HUES64 (cell line): ENCODE measurements at regions not wholly inside any gene's neighbourhood (a gene's known extent, or its start where the extent isn't known, plus 50 kb on each side); places are given as distances from the start of the nearest gene placed in this dataset.
"Not testable (repeated sequence)": the region's sequence is repeated elsewhere in the genome, so short reads cannot be mapped to it uniquely, and the experiment has no call there.

ENCODE experiments used
- H3K27ac ChIP-seq: 2 replicates; pipeline ENCODE4 v1.7.0; 2013; ENCODE audit warnings: low read depth, low read length, inconsistent platforms
- H3K27me3 ChIP-seq: 2 replicates; pipeline ENCODE4 v1.6.1; 2013; ENCODE audit warnings: mild to moderate bottlenecking, low read length; ENCODE audit not compliant: insufficient read depth
- H3K36me3 ChIP-seq: 2 replicates; pipeline ENCODE4 v1.6.1; 2013; ENCODE audit warnings: mild to moderate bottlenecking, low read length; ENCODE audit not compliant: insufficient read depth
- H3K4me1 ChIP-seq: 2 replicates; pipeline ENCODE4 v1.6.1; 2013; ENCODE audit warnings: mild to moderate bottlenecking, low read length, moderate library complexity; ENCODE audit not compliant: insufficient read depth
- H3K4me3 ChIP-seq: 2 replicates; pipeline ENCODE4 v1.5.1; 2013; ENCODE audit warnings: mild to moderate bottlenecking, low read length, moderate library complexity
- H3K9ac ChIP-seq: 2 replicates; pipeline ENCODE4 v1.6.1; 2013; ENCODE audit warnings: mild to moderate bottlenecking, low read depth, low read length
- H3K9me3 ChIP-seq: 2 replicates; pipeline ENCODE4 v1.6.1; 2013; ENCODE audit warnings: low read depth, low read length; ENCODE audit not compliant: insufficient read depth
- WGBS: fragments of 150-250, 120-280 bp; methylation state at CpG from one replicate; pipeline ENCODE4 v1.1.7; 2013; ENCODE audit warnings: missing lambda C conversion rate; 5-methylcytosine and 5-hydroxymethylcytosine counted together

GRCh38 chr12:17595111-17595510 lies 494.9 kb downstream of the RERGL start:
- 96% methylated on average over 3 of the region's 3 CpGs for WGBS
- H3K27me3 ChIP-seq, result no peaks in the 10 kb centered on the region
- H3K9ac ChIP-seq, result no peak overlapping the region
- no peaks in the 10 kb centered on the region for H3K9me3 ChIP-seq
- H3K36me3 ChIP-seq, result no peaks in the 10 kb centered on the region
- H3K4me3 ChIP-seq, result no peak overlapping the region
- H3K27ac ChIP-seq, result no peak overlapping the region
- H3K4me1 ChIP-seq, result no peaks in the 10 kb centered on the region

DNA sequence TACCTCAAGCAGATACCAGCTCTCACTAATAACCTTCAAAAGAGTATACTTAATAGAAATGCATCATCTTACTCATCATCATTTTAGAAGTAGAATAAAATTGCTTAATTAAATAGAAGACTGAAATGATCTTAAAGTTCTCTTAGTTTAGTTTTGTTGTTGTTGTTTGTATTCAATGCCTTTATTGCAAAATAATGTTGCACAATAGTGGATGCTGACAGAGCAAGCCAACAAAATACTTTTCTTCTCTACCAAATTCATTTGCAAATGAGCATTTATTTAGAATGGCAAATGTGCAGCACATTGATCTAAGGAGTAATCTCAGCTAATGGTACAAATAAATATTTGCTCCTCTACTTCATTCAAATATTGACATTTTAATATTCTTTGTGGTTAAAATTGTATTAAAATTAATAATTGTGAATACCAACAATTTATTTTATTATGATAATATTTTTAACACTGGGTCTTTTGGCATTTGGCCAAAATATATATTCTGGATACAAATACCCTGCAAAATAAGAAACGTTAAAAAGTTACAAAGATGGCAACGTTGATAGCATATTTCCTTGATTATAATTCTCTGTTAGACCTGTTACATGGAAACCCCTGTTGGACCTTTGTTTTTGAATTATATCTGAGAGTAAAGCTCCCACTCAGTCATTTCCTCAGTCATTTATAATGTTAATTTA lies 496.1 kb downstream of the RERGL start:
- Histone ChIP-seq H3K4me3 (no peak overlapping the region), H3K9ac (no peak overlapping the region), H3K9me3 (no peaks in the 10 kb centered on the region), H3K27me3 (no peaks in the 10 kb centered on the region), H3K36me3 (no peaks in the 10 kb centered on the region), H3K27ac (no peak overlapping the region), H3K4me1 (no peaks in the 10 kb centered on the region)
- WGBS, result 88% methylated on average over 2 of the region's 2 CpGs

DNA sequence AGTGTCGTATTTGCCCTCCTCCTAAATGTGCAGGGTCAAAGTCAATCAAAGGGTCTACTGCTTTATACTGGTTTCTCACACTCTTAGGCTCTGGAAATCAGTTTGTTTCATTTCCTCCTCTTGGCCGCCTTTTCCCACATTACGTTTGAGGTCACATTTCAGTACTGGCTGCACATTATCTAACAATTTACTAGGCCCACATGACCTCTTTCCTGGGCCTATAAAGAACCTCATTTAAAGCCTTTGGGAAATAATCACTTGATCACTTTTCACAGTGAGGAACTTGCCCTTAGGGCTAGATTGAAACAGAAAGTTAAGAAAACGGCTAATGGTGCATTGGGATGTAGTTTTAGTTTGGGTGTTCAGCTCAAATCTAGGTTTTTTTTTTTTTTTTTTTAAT lies 497.5 kb downstream of the RERGL start:
- Histone ChIP-seq H3K9ac (no peak overlapping the region), H3K36me3 (no peaks in the 10 kb centered on the region), H3K27ac (no peak overlapping the region), H3K4me3 (no peak overlapping the region), H3K9me3 (no peaks in the 10 kb centered on the region), H3K4me1 (no peaks in the 10 kb centered on the region), H3K27me3 (no peaks in the 10 kb centered on the region)
- WGBS, result 95% methylated on average over 4 of the region's 4 CpGs

- H3K9me3 ChIP-seq, result no peaks in the 10 kb centered on the region
- H3K27ac ChIP-seq, result no peak overlapping the region
- H3K4me1 ChIP-seq, result no peaks in the 10 kb centered on the region
- no peaks in the 10 kb centered on the region for H3K27me3 ChIP-seq
- no peak overlapping the region for H3K9ac ChIP-seq
- WGBS, result 100% methylated on average over 3 of the region's 4 CpGs
- H3K36me3 ChIP-seq, result no peaks in the 10 kb centered on the region
- H3K4me3 ChIP-seq, result no peak overlapping the region
These were observed 498.9 kb downstream of the RERGL start for GRCh38 chr12:17591005-17591681.

DNA sequence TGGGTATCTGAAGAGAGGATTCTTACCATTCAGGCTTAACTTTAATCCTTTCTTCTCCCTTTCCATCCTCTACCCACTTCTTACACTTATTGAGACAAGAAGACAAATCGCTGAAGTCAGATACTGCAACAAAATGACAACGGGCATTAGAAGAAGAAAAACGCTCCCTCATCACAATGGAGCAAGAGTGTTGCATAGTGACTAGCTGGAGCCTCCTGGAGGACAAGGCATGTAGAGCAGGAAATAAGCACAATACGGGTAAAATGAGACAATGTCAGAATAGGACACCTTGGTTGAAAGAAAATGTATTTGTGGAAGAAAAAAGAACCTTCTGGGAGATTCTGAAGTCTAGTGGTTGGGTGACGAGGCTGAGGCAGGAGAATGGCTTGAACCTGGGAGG lies 501.0 kb downstream of the RERGL start:
- no peak overlapping the region for H3K9ac ChIP-seq
- H3K4me3 ChIP-seq, result no peak overlapping the region
- no peaks in the 10 kb centered on the region for H3K4me1 ChIP-seq
- H3K27ac ChIP-seq, result no peak overlapping the region
- H3K36me3 ChIP-seq, result no peaks in the 10 kb centered on the region
- WGBS, result 76% methylated on average over 5 of the region's 5 CpGs
- H3K9me3 ChIP-seq, result no peaks in the 10 kb centered on the region
- no peaks in the 10 kb centered on the region for H3K27me3 ChIP-seq

- Histone ChIP-seq H3K36me3 (no peaks in the 10 kb centered on the region), H3K4me3 (no peak overlapping the region), H3K27me3 (no peaks in the 10 kb centered on the region), H3K4me1 (peaks cover 19% of the 10 kb centered on the region), H3K27ac (no peak overlapping the region), H3K9ac (no peak overlapping the region), H3K9me3 (no peaks in the 10 kb centered on the region)
- WGBS, result 73% methylated on average over 6 of the region's 6 CpGs
These were observed 510.6 kb downstream of the RERGL start for GRCh38 chr12:17579205-17580026.

DNA sequence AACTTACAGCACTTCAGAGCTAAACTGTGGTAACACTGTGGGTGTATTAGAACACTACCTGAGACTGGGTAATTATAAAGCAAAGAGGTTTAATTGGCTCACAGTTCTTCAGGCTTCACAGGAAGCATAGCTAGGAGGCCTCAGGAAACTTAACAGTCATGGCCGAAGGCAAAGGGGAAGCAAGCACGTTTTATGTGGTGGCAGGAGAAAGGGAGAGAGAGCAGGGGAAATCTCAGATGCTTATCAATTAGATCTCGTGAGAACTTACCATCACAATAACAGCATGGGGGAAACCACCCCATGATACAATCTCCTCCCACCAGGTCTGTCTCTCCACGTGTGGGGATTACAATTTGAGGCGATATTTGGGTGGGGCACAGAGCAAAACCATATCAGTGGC lies 512.6 kb downstream of the RERGL start:
- H3K9ac ChIP-seq, result no peak overlapping the region
- no peak overlapping the region for H3K4me3 ChIP-seq
- H3K4me1 ChIP-seq, result peaks cover 19% of the 10 kb centered on the region
- no peaks in the 10 kb centered on the region for H3K27me3 ChIP-seq
- H3K36me3 ChIP-seq, result no peaks in the 10 kb centered on the region
- H3K9me3 ChIP-seq, result no peaks in the 10 kb centered on the region
- WGBS, result 64% methylated on average over 4 of the region's 5 CpGs
- no peak overlapping the region for H3K27ac ChIP-seq

DNA sequence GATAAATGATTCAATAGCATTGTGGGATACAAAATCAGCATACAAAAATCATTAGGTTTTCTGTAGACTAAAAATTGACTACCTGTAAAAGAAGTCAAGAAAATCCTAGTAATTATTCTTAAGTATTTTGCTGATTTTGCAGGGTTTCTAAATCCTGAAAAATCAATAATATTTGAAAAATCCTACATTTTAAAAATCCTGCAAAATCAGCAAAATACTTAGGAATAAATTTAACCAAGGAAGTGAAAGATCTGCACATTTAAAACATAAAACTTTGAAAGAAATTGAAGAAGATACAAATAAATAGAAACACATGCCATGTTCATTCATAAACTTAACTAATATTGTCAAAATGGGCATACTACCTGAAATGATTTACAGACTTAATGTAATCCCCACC lies 517.7 kb downstream of the RERGL start:
- Histone ChIP-seq H3K9ac (no peak overlapping the region), H3K27me3 (no peaks in the 10 kb centered on the region), H3K9me3 (no peaks in the 10 kb centered on the region), H3K27ac (no peak overlapping the region), H3K4me1 (peaks cover 8% of the 10 kb centered on the region; the same call in 1 of the 2 replicates), H3K4me3 (no peak overlapping the region), H3K36me3 (no peaks in the 10 kb centered on the region)

GRCh38 chr12:17571047-17571446 lies 518.9 kb downstream of the RERGL start:
- WGBS, result no CpG with 5 or more reads among the region's 2 CpGs
- no peaks in the 10 kb centered on the region for H3K27me3 ChIP-seq
- H3K4me1 ChIP-seq, result 0 out of 2 replicates have a peak, but pooled peaks cover under 1% of the 10 kb centered on the region
- no peak overlapping the region for H3K27ac ChIP-seq
- H3K36me3 ChIP-seq, result no peaks in the 10 kb centered on the region
- H3K4me3 ChIP-seq, result no peak overlapping the region
- no peak overlapping the region for H3K9ac ChIP-seq
- H3K9me3 ChIP-seq, result no peaks in the 10 kb centered on the region

GRCh38 chr12:17564630-17565029 lies 525.4 kb downstream of the RERGL start:
- not testable (repeated sequence) for H3K36me3 ChIP-seq, H3K4me1 ChIP-seq, H3K4me3 ChIP-seq, H3K9ac ChIP-seq, H3K9me3 ChIP-seq, H3K27me3 ChIP-seq, H3K27ac ChIP-seq
- 88% methylated on average over 5 of the region's 8 CpGs for WGBS

GRCh38 chr12:17550011-17550410 lies 540.0 kb downstream of the RERGL start:
- Histone ChIP-seq H3K4me3 (no peak overlapping the region), H3K9me3 (no peaks in the 10 kb centered on the region; the same call in 1 of the 2 replicates), H3K27me3 (no peaks in the 10 kb centered on the region), H3K27ac (no peak overlapping the region), H3K4me1 (no peaks in the 10 kb centered on the region), H3K36me3 (no peaks in the 10 kb centered on the region), H3K9ac (no peak overlapping the region)
- 86% methylated on average over 1 of the region's 1 CpG for WGBS
